B cell (primary cell): ENCODE measurements at regions not wholly inside any gene's neighbourhood (a gene's known extent, or its start where the extent isn't known, plus 50 kb on each side); places are given as distances from the start of the nearest gene placed in this dataset.

Source experiments
- EZH2 ChIP-seq: IDR thresholded peaks from 2 replicates; pipeline ENCODE4 v1.6.1; 2012; ENCODE audit warnings: borderline replicate concordance, low read depth, mild to moderate bottlenecking, moderate library complexity, low read length; ENCODE audit not compliant: insufficient read depth, poor library complexity, severe bottlenecking
- TF ChIP-seq, protein P1 (sequence below): fragments of 200-600 bp; IDR thresholded peaks from one replicate; pipeline ENCODE4 v1.8.0; 2022; ENCODE audit warnings: antibody characterized with exemption, mild to moderate bottlenecking

GRCh38 chr9:89675058-89675742 is 70.4 kb downstream of the GADD45G start:
- TF ChIP-seq EZH2, result no peak
- TF ChIP-seq, protein P1, sequence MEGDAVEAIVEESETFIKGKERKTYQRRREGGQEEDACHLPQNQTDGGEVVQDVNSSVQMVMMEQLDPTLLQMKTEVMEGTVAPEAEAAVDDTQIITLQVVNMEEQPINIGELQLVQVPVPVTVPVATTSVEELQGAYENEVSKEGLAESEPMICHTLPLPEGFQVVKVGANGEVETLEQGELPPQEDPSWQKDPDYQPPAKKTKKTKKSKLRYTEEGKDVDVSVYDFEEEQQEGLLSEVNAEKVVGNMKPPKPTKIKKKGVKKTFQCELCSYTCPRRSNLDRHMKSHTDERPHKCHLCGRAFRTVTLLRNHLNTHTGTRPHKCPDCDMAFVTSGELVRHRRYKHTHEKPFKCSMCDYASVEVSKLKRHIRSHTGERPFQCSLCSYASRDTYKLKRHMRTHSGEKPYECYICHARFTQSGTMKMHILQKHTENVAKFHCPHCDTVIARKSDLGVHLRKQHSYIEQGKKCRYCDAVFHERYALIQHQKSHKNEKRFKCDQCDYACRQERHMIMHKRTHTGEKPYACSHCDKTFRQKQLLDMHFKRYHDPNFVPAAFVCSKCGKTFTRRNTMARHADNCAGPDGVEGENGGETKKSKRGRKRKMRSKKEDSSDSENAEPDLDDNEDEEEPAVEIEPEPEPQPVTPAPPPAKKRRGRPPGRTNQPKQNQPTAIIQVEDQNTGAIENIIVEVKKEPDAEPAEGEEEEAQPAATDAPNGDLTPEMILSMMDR, result no peak
